ENCODE measurements at regions not wholly inside any gene's neighbourhood (a gene's known extent, or its start where the extent isn't known, plus 50 kb on each side); places are given as distances from the start of the nearest gene placed in this dataset.

DNA sequence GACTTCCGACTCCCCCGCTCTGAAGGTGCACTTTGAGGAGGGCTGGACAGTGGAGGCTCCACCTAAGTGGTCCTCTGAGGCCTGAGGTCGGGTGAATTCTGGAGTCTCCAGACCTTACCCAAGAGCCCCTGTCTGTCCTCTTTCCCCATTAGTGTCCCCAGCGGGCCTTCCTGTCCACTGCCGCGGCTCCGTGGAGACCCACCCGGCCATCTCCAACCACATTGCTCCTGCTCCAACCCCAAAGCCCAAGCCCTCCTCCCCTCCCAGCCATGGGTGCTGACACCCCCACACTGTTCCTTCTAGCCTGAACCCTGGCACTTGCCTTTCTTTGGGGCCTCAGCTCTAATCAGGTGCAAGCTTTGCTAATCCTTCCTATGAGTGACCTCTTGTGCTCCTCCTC lies 283.1 kb upstream of the TNRC6C start:
- TF ChIP-seq FOXM1 (IDR thresholded peaks at IDR 0.05; ENCODE audit: borderline replicate concordance, low read depth), result no peak
- TF ChIP-seq, protein P1, sequence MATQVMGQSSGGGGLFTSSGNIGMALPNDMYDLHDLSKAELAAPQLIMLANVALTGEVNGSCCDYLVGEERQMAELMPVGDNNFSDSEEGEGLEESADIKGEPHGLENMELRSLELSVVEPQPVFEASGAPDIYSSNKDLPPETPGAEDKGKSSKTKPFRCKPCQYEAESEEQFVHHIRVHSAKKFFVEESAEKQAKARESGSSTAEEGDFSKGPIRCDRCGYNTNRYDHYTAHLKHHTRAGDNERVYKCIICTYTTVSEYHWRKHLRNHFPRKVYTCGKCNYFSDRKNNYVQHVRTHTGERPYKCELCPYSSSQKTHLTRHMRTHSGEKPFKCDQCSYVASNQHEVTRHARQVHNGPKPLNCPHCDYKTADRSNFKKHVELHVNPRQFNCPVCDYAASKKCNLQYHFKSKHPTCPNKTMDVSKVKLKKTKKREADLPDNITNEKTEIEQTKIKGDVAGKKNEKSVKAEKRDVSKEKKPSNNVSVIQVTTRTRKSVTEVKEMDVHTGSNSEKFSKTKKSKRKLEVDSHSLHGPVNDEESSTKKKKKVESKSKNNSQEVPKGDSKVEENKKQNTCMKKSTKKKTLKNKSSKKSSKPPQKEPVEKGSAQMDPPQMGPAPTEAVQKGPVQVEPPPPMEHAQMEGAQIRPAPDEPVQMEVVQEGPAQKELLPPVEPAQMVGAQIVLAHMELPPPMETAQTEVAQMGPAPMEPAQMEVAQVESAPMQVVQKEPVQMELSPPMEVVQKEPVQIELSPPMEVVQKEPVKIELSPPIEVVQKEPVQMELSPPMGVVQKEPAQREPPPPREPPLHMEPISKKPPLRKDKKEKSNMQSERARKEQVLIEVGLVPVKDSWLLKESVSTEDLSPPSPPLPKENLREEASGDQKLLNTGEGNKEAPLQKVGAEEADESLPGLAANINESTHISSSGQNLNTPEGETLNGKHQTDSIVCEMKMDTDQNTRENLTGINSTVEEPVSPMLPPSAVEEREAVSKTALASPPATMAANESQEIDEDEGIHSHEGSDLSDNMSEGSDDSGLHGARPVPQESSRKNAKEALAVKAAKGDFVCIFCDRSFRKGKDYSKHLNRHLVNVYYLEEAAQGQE (IDR thresholded peaks at IDR 0.05; ENCODE audit: low read depth), result no peak
- no peak for TF ChIP-seq EP300 (IDR thresholded peaks at IDR 0.05; ENCODE audit: borderline replicate concordance)
- no peak for TF ChIP-seq TEAD4 (IDR thresholded peaks at IDR 0.05)
- TF ChIP-seq TAF1 (IDR thresholded peaks at IDR 0.05; ENCODE audit: low read depth), result no peak
- no peak for TF ChIP-seq RAD21 (IDR thresholded peaks at IDR 0.05; ENCODE audit: low read depth)
- no peak for TF ChIP-seq EGR1 (IDR thresholded peaks at IDR 0.05)
- TF ChIP-seq, protein P2, sequence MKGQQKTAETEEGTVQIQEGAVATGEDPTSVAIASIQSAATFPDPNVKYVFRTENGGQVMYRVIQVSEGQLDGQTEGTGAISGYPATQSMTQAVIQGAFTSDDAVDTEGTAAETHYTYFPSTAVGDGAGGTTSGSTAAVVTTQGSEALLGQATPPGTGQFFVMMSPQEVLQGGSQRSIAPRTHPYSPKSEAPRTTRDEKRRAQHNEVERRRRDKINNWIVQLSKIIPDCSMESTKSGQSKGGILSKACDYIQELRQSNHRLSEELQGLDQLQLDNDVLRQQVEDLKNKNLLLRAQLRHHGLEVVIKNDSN (IDR thresholded peaks at IDR 0.05), result no peak
- no peak for TF ChIP-seq CEBPB (IDR thresholded peaks at IDR 0.05)
- TF ChIP-seq ZBTB7A (IDR thresholded peaks at IDR 0.05; ENCODE audit: low read depth), result no peak
- TF ChIP-seq, protein P3, sequence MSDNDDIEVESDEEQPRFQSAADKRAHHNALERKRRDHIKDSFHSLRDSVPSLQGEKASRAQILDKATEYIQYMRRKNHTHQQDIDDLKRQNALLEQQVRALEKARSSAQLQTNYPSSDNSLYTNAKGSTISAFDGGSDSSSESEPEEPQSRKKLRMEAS (IDR thresholded peaks at IDR 0.05), result no peak

All from Ishikawa (cell line).